Muscle layer of colon (tissue), 2 donors: ENCODE measurements at regions not wholly inside any gene's neighbourhood (a gene's known extent, or its start where the extent isn't known, plus 50 kb on each side); places are given as distances from the start of the nearest gene placed in this dataset.

Experiments used
- H3K27ac ChIP-seq: one replicate; pipeline ENCODE4 v1.7.0; 2013; ENCODE audit warnings: low read depth, mild to moderate bottlenecking, low read length, moderate library complexity
- H3K27me3 ChIP-seq, 2 donors: one replicate each; pipeline ENCODE4 v1.7.0; 2013; ENCODE audit warnings: low read length in 2 of 2, mild to moderate bottlenecking in 2 of 2; ENCODE audit not compliant: insufficient read depth in 2 of 2, control insufficient read depth in 1 of 2
- H3K36me3 ChIP-seq: one replicate; pipeline ENCODE4 v1.7.0; 2013; ENCODE audit warnings: mild to moderate bottlenecking, low read length; ENCODE audit not compliant: insufficient read depth
- H3K4me1 ChIP-seq: one replicate; pipeline ENCODE4 v1.7.0; 2013; ENCODE audit warnings: mild to moderate bottlenecking, low read length; ENCODE audit not compliant: insufficient read depth
- H3K4me3 ChIP-seq, 2 donors: one replicate each; pipeline ENCODE4 v1.7.0; 2013; ENCODE audit warnings: low read length in 2 of 2, low read depth in 1 of 2, mild to moderate bottlenecking in 1 of 2, moderate library complexity in 1 of 2
- H3K9ac ChIP-seq: one replicate; pipeline ENCODE4 v1.7.0; 2013; ENCODE audit warnings: low read length
- H3K9me3 ChIP-seq: one replicate; pipeline ENCODE4 v1.7.0; 2013; ENCODE audit warnings: mild to moderate bottlenecking, low read length
- donor health status: abdominal sarcoma.
- donor health status: Adenocarcinoma of cecum.

DNA sequence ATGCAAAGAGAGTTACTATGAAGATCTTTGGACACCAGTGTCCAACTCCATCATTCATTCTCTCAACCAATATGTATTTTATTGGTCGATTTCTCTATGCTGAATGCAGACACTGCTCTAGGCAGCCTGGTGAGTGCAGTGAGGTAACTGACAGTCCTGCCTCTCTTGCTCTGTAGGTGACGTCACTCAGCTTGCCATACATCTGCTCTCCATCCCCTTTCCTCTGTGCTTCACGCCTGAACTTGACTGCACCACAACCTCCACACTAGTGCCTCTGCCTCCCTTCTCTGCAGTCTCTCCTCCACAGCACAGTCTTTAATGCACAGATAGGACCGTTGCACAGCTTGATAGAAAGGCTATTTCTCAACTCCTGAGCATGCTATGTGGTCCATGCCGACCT, 344.9 kb upstream of the NOCT start:
- no peaks in the 10 kb centered on the region for H3K9me3 ChIP-seq
- no peaks in the 10 kb centered on the region for H3K4me1 ChIP-seq
- no peaks in the 10 kb centered on the region for H3K36me3 ChIP-seq
- H3K9ac ChIP-seq: no peak overlapping the region
- no peak overlapping the region for H3K4me3 ChIP-seq
- no peak overlapping the region for H3K27ac ChIP-seq
- H3K27me3 ChIP-seq: no peaks in the 10 kb centered on the region

DNA sequence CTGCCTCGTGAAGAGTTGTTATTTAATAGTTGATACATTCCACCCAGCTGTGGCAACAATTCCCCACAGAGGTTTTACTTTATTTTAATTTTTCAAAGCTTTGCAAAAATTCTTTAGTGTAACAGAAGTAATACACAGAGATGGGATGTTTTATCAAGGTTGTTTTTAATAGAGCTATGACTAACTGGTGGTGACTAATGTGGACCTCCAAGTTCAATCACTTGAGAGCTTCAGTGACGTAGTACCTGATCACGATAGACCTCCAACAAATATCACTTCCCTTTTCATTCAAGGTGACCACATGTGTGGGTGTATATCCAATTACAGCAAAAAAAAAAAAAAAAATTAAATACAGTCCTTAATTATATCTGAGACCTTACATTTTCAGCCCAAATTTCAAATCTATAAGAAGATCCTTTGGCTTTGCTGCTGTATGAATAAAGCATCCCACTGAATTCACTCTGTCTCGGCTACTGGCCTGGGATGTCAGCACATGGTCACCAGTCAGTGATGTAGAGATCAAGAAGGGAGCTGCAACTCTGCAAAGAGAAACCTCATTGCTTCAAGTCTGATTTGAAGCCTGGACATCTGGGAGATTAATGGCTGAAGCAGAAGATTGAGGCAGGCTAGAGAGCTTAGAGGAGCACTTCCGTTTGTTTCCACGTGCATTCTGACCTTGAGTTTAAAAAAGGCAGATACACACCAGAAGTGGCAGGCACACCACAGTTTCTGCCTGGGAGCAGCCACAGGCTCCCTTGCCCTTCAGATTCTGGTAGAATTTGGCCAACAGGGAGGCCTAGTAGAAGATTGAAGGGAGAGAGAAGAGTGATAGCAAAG, 345.9 kb upstream of the NOCT start:
- H3K4me3 ChIP-seq: no peak overlapping the region
- H3K27ac ChIP-seq: no peak overlapping the region
- H3K27me3 ChIP-seq: no peaks in the 10 kb centered on the region
- no peaks in the 10 kb centered on the region for H3K9me3 ChIP-seq
- no peaks in the 10 kb centered on the region for H3K4me1 ChIP-seq
- no peak overlapping the region for H3K9ac ChIP-seq
- no peaks in the 10 kb centered on the region for H3K36me3 ChIP-seq

- Histone ChIP-seq H3K36me3 (no peaks in the 10 kb centered on the region), H3K9ac (no peak overlapping the region), H3K4me3 (no peak overlapping the region), H3K9me3 (no peaks in the 10 kb centered on the region), H3K27me3 (no peaks in the 10 kb centered on the region), H3K4me1 (no peaks in the 10 kb centered on the region), H3K27ac (no peak overlapping the region)
Measured at GRCh38 chr4:138668309-138668708, 347.3 kb upstream of the NOCT start.

DNA sequence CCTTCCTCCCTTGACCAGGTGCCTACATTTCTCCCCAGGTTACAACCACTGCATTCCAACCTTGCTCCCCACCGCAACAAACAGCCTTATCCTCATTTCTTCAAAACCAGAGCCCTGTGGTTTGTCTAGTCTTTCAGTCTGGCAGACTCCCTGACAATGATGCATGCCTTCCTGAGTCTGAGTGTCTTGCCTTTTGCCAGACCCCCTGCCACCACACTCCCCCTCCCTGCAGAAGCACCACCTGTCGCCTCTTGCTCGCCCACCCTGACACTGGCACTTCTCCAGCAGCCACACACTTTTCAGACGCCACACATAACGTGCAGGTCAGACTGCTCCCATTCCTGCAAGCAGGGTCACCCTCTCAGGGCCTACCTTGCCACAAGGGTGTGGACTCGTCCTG, 349.2 kb upstream of the NOCT start:
- Histone ChIP-seq H3K9me3 (no peaks in the 10 kb centered on the region), H3K27ac (no peak overlapping the region), H3K4me1 (no peaks in the 10 kb centered on the region), H3K9ac (no peak overlapping the region), H3K4me3 (no peak overlapping the region), H3K27me3 (no peaks in the 10 kb centered on the region), H3K36me3 (no peaks in the 10 kb centered on the region)

- Histone ChIP-seq H3K9ac (no peak overlapping the region), H3K27ac (no peak overlapping the region), H3K4me1 (peaks cover 1% of the 10 kb centered on the region), H3K9me3 (no peaks in the 10 kb centered on the region), H3K4me3 (no peak overlapping the region), H3K27me3 (no peaks in the 10 kb centered on the region), H3K36me3 (no peaks in the 10 kb centered on the region)
Measured at GRCh38 chr4:138665851-138666250, 349.7 kb upstream of the NOCT start.

DNA sequence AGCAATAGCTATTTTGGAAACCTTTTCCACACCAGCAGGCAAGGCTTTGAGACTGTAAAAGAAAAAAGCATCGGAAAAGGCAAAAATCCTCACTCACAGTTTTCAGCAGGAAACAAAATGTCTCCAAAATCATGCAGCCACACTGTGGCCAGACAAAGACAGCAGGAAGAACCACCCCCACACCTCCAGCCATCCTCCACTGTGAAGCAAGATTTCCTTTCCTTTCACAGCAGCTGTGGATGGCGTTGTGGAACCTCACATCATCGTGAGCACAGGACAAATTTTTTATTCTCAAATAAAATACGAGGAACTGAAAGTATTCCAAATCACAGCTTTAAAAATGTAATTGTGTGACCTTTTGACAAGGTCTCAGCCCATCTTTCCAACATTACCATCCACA, 351.7 kb upstream of the NOCT start:
- Histone ChIP-seq H3K27me3 (no peaks in the 10 kb centered on the region), H3K4me1 (peaks cover 9% of the 10 kb centered on the region), H3K9me3 (no peaks in the 10 kb centered on the region), H3K36me3 (no peaks in the 10 kb centered on the region), H3K9ac (no peak overlapping the region), H3K4me3 (no peak overlapping the region), H3K27ac (no peak overlapping the region)

GRCh38 chr4:138659812-138660316, 355.7 kb upstream of the NOCT start:
- no peaks in the 10 kb centered on the region for H3K36me3 ChIP-seq
- H3K27ac ChIP-seq: no peak overlapping the region
- peaks cover 9% of the 10 kb centered on the region for H3K4me1 ChIP-seq
- no peak overlapping the region for H3K9ac ChIP-seq
- H3K9me3 ChIP-seq: no peaks in the 10 kb centered on the region
- no peak overlapping the region for H3K4me3 ChIP-seq
- no peaks in the 10 kb centered on the region for H3K27me3 ChIP-seq

GRCh38 chr4:138659037-138659811, 356.4 kb upstream of the NOCT start:
- Histone ChIP-seq H3K4me3 (no peak overlapping the region), H3K9ac (no peak overlapping the region), H3K4me1 (peaks cover 9% of the 10 kb centered on the region)

DNA sequence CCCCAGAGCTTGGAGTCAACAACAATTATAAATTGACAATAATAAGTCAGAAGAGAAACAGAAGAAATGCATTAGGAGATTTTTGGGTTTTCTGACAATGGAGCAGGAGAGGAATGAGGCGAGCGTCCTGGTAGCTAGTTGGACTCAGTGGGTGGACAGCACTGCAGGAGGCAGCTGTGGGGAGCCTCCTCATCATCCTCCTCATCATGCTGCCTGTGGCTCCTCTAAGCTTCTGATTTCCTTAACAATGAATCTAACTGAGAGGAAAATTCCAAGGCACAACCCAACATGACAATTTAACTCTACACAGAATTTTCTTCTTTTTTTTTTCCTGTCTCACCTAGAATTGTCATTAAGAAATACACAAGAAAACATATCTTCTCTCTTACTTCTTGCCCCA, 357.1 kb upstream of the NOCT start:
- Histone ChIP-seq H3K9me3 (no peaks in the 10 kb centered on the region), H3K27ac (no peak overlapping the region), H3K36me3 (no peaks in the 10 kb centered on the region), H3K27me3 (no peaks in the 10 kb centered on the region), H3K9ac (no peak overlapping the region), H3K4me1 (peaks cover 9% of the 10 kb centered on the region), H3K4me3 (no peak overlapping the region)

More at GRCh38 chr4:138659037-138659811, 356.4 kb upstream of the NOCT start:
- H3K9me3 ChIP-seq: no peaks in the 10 kb centered on the region
- no peaks in the 10 kb centered on the region for H3K27me3 ChIP-seq
- H3K36me3 ChIP-seq: no peaks in the 10 kb centered on the region
- H3K27ac ChIP-seq: no peak overlapping the region

DNA sequence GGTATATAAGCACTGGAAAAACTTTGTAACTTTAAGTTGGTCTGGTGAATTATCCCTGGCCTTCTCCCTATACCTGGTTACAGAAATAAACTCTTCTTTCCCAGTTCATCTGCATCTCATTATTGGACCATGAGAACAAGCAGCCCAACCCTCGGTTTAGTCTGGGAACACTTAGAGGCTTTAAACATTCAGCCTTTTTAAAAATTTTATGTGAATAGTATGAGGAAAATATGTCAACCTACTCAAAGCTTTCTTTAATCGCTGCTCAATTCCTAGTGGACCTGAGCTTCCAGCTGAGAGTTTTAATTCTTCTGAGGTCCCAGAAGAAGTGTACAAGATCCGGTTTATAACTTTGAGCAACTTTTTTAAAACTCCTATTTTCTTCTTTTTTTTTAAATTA, 358.6 kb upstream of the NOCT start:
- Histone ChIP-seq H3K36me3 (no peaks in the 10 kb centered on the region), H3K4me3 (no peak overlapping the region), H3K27me3 (no peaks in the 10 kb centered on the region), H3K9me3 (no peaks in the 10 kb centered on the region), H3K4me1 (peaks cover 9% of the 10 kb centered on the region), H3K27ac (no peak overlapping the region), H3K9ac (no peak overlapping the region)

DNA sequence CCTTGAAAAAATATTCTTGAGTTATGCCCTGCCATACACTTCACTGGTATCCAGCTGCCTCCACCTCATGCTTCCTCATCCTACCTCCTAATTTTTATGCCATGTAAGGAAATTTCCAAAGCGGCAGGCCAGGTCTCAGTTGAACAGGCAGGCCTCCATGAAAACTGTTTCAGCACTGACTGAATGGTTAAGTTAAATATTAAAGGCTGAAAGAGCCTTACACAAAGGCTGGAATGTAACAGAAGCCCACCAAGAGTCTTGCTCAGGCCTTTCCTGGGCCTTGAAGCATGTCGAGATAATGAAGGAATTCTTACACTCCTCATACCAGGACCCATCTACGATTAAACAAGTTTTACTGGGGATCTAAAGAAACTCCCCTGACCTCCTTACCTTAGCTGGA, 359.6 kb upstream of the NOCT start:
- no peaks in the 10 kb centered on the region for H3K36me3 ChIP-seq
- H3K27me3 ChIP-seq: no peaks in the 10 kb centered on the region
- no peak overlapping the region for H3K27ac ChIP-seq
- H3K4me3 ChIP-seq: no peak overlapping the region
- H3K9ac ChIP-seq: no peak overlapping the region
- H3K4me1 ChIP-seq: peaks cover 8% of the 10 kb centered on the region
- no peaks in the 10 kb centered on the region for H3K9me3 ChIP-seq
